Nephron progenitor cell (in vitro differentiated cells): ENCODE measurements at regions not wholly inside any gene's neighbourhood (a gene's known extent, or its start where the extent isn't known, plus 50 kb on each side); places are given as distances from the start of the nearest gene placed in this dataset.
"Not testable (repeated sequence)": the region's sequence is repeated elsewhere in the genome, so short reads cannot be mapped to it uniquely, and the experiment has no call there.

ENCODE experiments used
- DNase-seq: peaks from one replicate; pipeline ENCODE4 v3.0.0; 2021
- H3K27ac Mint-ChIP-seq: 2 replicates; pipeline ENCODE4 v1.8.0; 2021; ENCODE audit warnings: mild to moderate bottlenecking, moderate library complexity, mixed read lengths
- H3K27me3 Mint-ChIP-seq: 2 replicates; pipeline ENCODE4 v1.8.0; 2021; ENCODE audit warnings: mild to moderate bottlenecking, low read depth, mixed read lengths; ENCODE audit not compliant: poor library complexity
- H3K36me3 Mint-ChIP-seq: 2 replicates; pipeline ENCODE4 v1.8.0; 2021; ENCODE audit warnings: low read depth, mixed read lengths
- H3K4me1 Mint-ChIP-seq: 2 replicates; pipeline ENCODE4 v1.8.0; 2021; ENCODE audit warnings: mixed read lengths
- H3K4me3 Mint-ChIP-seq: 2 replicates; pipeline ENCODE4 v1.8.0; 2021; ENCODE audit warnings: mild to moderate bottlenecking, moderate library complexity, mixed read lengths
- H3K9me3 Mint-ChIP-seq: 2 replicates; pipeline ENCODE4 v1.8.0; 2021; ENCODE audit warnings: mild to moderate bottlenecking, moderate library complexity, mixed read lengths
- TF ChIP-seq, protein P1 (sequence below): fragments of 200-600 bp; sonication (generic); IDR thresholded peaks from 2 replicates; pipeline ENCODE4 v1.5.0; 2021; ENCODE audit warnings: antibody characterized with exemption

DNA sequence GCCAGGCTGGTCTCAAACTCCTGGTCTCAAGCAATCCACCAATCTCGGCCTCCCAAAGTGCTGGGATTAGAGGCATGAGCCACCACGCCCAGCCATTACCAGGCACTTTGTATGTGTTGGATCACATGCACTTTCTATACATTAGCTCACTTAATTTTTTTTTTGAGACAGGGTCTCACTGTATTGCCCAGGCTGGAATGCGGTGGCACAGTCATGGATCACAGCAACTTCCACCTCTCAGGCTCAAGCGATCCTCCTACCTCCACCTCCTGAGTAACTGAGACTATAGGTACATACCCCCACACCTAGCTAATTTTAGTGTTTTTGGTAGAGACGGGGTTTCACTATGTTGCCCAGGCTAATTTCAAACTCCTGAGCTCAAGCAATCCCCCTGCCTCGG is 203.0 kb upstream of the MYL2 start:
- H3K4me1 Mint-ChIP-seq: peaks cover 40% of the 10 kb centered on the region
- H3K27ac Mint-ChIP-seq: no peak overlapping the region
- no peaks in the 10 kb centered on the region for H3K27me3 Mint-ChIP-seq
- no peaks in the 10 kb centered on the region for H3K36me3 Mint-ChIP-seq
- H3K4me3 Mint-ChIP-seq: no peak overlapping the region
- H3K9me3 Mint-ChIP-seq: peaks cover 2% of the 10 kb centered on the region
- DNase-seq: no peak
- TF ChIP-seq, protein P1, sequence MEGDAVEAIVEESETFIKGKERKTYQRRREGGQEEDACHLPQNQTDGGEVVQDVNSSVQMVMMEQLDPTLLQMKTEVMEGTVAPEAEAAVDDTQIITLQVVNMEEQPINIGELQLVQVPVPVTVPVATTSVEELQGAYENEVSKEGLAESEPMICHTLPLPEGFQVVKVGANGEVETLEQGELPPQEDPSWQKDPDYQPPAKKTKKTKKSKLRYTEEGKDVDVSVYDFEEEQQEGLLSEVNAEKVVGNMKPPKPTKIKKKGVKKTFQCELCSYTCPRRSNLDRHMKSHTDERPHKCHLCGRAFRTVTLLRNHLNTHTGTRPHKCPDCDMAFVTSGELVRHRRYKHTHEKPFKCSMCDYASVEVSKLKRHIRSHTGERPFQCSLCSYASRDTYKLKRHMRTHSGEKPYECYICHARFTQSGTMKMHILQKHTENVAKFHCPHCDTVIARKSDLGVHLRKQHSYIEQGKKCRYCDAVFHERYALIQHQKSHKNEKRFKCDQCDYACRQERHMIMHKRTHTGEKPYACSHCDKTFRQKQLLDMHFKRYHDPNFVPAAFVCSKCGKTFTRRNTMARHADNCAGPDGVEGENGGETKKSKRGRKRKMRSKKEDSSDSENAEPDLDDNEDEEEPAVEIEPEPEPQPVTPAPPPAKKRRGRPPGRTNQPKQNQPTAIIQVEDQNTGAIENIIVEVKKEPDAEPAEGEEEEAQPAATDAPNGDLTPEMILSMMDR: no peak

DNA sequence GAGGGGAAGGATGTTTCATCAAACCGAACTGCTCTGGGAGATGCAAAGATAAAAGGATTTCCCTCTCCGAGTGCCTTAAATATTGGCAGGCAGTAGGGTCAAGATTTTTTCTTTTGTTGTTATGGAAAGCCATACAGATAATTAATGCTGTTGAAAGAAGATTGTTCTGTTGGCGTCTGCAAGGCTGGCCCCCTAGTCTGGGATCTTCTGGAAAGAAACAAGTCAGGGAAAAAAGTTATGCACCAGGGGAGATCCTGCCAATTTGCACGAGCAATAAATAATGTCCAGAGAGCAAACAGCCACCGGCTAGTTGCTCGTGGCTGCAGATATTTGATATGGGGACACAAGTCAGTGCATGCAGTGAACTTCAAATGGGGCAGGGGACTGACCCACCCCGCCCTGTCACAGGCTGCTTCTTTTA is 202.1 kb upstream of the MYL2 start:
- Mint-ChIP-seq H3K27ac (peak overlapping the region; percentile 40), H3K27me3 (no peaks in the 10 kb centered on the region), H3K36me3 (no peaks in the 10 kb centered on the region), H3K4me3 (peak overlapping the region; percentile 64), H3K9me3 (peaks cover 4% of the 10 kb centered on the region), H3K4me1 (peaks cover 40% of the 10 kb centered on the region)
- DNase-seq: peak; percentile 41
- TF ChIP-seq, protein P1: no peak

GRCh38 chr12:111121840-111122239 is 201.5 kb upstream of the MYL2 start:
- peaks cover 11% of the 10 kb centered on the region for H3K9me3 Mint-ChIP-seq
- H3K27me3 Mint-ChIP-seq: no peaks in the 10 kb centered on the region
- H3K27ac Mint-ChIP-seq: peak overlapping the region; percentile 40
- no peaks in the 10 kb centered on the region for H3K36me3 Mint-ChIP-seq
- TF ChIP-seq, protein P1: peak; percentile 21
- H3K4me1 Mint-ChIP-seq: peaks cover 40% of the 10 kb centered on the region
- no peak for DNase-seq
- H3K4me3 Mint-ChIP-seq: peak overlapping the region; percentile 9

- Mint-ChIP-seq H3K4me1 (peaks cover 40% of the 10 kb centered on the region), H3K27ac (peak overlapping the region; percentile 77), H3K9me3 (peaks cover 21% of the 10 kb centered on the region), H3K27me3 (no peaks in the 10 kb centered on the region), H3K4me3 (peak overlapping the region; percentile 54), H3K36me3 (peaks cover 4% of the 10 kb centered on the region)
- DNase-seq: no peak
- TF ChIP-seq, protein P1: no peak
These were observed 200.2 kb upstream of the MYL2 start for GRCh38 chr12:111120578-111120977.

DNA sequence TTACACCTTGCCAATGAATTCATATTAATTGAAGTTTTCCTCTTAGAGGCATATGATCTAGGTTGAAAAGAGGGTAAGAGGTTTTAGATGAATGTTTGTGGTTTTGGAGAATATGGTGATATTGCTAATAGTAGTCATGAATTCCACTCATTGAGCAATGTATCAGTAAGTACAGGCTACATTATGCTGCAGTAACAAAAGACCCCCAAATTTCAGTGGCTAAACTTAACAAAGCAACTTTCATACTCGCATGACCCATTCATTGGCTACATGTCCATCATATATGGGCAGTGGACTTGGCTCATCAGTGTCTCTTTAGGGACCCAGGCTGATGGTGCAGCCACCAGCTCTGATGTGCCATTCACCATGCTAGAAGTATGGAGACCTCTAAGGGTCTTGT is 196.6 kb upstream of the MYL2 start:
- H3K4me3 Mint-ChIP-seq: no peak overlapping the region
- peaks cover 4% of the 10 kb centered on the region for H3K36me3 Mint-ChIP-seq
- peaks cover 24% of the 10 kb centered on the region for H3K9me3 Mint-ChIP-seq
- peaks cover 28% of the 10 kb centered on the region for H3K4me1 Mint-ChIP-seq
- no peak overlapping the region for H3K27ac Mint-ChIP-seq
- TF ChIP-seq, protein P1: no peak
- no peak for DNase-seq
- peaks cover 3% of the 10 kb centered on the region for H3K27me3 Mint-ChIP-seq

DNA sequence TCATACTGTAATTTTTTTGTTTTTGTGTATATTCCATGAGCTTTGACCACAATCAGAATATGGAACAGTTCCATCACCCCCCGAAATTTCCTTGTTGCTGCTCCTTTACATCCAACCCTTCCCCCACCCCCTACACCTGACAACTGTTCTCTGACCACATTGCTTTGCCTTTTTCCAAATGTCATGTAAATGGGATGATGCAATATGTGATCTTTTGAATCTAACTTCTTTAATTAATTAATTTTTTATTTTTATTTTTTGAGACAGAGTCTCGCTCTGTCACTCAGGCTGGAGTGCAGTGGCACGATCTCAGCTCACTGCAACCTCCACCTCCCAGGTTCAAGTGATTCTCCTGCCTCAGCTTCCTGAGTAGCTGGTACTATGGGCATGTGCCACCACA is 192.9 kb upstream of the MYL2 start:
- not testable (repeated sequence) for H3K36me3 Mint-ChIP-seq, H3K27ac Mint-ChIP-seq, DNase-seq, H3K27me3 Mint-ChIP-seq, H3K4me3 Mint-ChIP-seq
- Mint-ChIP-seq H3K4me1 (peaks cover 16% of the 10 kb centered on the region), H3K9me3 (peaks cover 36% of the 10 kb centered on the region)
